ENCODE measurements at regions not wholly inside any gene's neighbourhood (a gene's known extent, or its start where the extent isn't known, plus 50 kb on each side); places are given as distances from the start of the nearest gene placed in this dataset.
"Not testable (repeated sequence)": the region's sequence is repeated elsewhere in the genome, so short reads cannot be mapped to it uniquely, and the experiment has no call there.

DNA sequence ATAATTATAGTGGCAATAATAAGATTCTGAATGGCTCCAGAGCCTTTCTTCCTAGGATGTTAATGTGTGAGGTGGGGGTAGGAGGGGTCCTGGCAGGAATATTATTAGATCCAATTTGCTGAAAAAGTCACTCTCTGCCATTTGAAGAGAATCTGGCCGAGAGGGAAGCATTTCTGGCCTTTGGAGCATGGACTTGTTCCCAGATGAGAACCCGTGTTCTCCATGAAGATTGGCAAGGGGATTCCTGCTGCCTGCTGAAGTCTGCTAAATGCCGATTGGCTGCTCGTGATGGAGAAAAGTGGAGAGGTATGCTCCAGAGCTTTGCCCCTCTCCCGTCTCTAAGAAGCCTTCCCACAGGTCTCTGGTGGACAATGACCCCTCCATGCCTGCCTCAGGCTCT, 135.6 kb downstream of the TRIM43 start:
- DNase-seq (ENCODE audit: low spot score): peak; percentile 4

DNA sequence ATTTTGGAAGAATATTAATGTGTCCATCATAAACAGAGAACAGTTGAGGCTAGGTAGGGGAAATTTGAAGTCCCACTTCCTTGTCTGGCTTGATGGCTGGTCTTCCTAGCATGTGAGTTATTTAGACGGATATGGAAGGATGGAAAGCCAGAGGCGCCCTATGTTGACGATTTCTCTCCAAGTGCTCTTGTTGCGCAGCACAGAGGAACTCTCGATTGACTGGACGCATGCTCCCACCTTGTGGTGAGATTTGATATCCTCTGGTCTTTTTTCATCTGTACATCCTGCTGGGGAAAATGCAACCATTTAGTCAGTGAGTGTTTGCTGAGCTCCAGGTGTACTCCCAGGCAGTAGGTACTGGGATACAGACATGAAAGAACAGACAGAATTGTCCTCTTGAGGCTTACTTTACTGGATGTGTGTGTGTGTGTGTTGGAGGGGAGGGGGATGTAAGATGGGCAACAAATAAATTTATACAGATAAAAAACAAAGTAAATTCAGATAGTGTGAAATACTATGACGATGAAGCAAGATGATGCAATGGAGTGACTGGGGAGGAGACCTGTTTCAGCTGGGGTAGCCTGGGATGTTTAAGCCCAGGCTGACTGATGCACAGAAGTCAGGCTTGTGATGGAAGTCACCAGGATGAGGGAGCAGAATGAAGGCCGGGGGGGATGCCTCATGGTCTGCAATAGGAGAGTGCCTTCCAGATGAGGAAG, 137.2 kb downstream of the TRIM43 start:
- peak; percentile 93 for DNase-seq (ENCODE audit: low spot score)

DNA sequence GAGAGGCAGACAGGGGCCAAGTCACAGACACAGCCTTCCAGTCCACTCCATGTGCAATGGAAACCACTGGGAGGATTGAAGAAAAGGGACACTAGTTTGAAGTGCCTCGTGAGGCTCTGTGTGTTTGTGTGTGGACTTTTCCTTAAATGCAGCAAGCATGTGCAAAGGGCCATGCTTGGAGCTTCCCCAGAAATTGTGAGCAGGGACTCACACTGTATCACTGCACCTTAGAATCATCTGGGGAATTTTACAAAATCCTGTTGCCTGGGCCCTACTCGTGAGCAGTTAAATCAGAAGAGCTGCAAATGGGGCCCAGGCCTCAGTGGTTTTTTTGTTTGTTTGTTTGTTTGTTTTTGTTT, 137.8 kb downstream of the TRIM43 start:
- no peak for DNase-seq (ENCODE audit: low spot score)

DNA sequence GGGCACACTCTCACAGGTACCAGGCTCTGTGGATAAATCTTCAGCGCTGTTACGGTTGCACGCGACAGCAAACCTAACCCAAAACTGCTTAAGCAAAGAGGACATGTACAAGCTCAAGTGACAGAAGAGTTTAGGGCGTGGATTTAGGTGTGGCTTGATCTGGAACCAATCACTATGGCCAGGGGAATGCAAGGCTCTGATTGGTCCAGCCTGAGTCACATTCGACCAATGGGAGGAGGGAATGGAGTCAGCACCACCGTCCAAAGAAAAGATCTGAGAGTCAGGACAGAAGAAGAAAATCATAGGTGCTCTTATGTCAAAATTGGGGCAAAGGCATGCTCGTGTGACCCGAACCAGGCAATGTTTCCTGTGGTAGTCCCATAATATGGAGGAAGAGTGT, 139.0 kb downstream of the TRIM43 start:
- DNase-seq (ENCODE audit: low spot score): no peak

DNA sequence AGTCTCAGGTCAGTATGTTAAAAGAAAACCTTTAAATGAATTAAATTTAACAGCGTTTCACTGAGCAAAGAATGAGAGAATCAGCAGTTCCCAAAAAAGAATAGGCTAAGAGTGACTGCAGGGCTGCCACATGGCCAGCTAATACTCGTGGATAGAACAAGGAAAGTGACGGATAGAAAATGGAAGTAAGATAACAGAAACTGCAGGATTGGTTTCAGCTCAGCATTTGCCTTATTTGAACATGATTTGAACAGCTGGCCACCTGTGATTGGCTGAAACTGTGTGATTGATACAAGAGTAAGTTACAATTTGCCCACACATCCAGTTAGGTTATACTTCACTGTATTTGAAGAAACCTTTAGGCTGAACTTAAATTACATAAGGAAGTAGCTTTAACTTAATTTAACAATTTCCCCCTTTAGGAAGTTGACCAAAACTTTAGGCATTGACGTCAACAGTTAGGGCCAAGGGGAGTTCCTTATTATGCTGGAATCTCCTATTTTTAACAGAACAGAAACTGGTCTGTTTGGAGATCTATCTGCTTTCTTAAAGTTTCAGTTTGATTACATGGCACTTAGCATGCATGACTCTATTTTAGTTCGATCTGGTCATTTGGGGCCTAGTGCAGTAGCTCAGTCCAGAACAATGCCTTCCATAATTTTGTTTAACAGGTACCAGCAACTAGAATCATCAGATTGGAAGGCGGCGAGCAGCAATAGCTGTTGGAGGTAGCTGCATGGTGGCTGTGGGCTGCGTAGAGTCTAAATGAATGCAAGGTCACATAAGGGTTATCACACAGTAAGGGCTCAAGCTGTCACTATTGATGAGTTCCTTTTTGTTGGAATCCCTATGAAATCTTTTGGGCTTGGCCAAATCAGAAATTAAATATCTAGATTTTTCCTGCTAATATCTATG, 143.4 kb downstream of the TRIM43 start:
- DNase-seq (ENCODE audit: low spot score): no peak

DNA sequence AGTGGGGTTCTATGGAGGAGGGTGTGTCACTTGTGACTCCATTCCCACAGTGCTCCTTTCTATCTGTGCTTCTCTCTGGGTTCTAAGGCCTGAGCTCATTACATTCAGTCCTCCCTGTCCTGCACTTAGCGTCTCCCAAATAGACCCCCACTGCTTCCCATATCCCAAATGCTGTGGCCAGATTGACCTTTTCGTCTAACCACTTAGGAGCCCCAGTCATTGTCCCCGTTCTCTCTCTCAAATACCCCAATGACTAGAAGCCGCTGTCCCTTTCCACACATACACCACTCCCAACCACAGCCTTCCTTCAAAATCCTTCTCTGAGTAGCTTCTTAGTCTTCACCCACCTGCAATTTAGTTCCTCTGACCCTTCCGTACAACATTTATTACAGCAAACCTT, 146.5 kb downstream of the TRIM43 start:
- DNase-seq (ENCODE audit: low spot score): no peak

DNA sequence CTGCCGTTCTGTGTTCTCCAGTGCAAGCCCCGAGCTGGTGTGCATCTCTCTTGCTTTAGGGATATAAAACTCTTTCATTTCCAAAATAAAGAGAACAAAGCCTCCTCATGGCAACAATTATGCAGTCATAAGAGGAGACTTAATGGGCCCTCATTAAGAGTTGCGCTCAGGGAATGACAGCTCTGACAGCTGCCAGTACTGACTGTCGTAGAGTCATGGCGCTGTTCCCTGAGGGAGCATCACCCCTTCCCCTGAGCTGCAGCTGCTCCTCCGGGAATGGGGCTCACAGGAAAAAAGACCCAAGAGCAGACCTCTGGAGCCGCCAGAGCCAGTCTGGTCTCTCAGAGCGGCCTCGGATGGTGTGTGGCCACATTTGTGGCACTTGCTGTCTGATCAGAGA, 160.3 kb downstream of the TRIM43 start:
- not testable (repeated sequence) for DNase-seq (ENCODE audit: low spot score)

DNA sequence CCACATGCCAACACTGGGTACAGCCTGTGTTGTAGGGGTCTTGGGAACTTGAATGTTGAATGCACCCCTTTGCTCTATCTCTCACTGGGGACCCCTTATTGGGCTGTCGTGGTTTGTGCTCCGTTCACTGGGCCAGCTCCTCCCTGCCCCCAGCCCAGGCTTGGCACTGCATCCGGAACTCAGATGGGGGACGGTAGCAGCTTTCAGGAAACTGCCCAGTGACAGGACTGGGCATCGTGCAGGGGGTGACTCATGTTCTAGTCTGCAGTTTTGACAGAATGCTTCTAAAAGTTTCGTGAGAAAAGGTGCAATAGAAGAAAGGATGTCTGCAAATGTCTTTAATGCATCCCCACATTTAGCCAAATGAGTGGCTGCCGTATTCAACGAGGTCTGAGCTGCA, 162.0 kb downstream of the TRIM43 start:
- DNase-seq (ENCODE audit: low spot score): not testable (repeated sequence)

DNA sequence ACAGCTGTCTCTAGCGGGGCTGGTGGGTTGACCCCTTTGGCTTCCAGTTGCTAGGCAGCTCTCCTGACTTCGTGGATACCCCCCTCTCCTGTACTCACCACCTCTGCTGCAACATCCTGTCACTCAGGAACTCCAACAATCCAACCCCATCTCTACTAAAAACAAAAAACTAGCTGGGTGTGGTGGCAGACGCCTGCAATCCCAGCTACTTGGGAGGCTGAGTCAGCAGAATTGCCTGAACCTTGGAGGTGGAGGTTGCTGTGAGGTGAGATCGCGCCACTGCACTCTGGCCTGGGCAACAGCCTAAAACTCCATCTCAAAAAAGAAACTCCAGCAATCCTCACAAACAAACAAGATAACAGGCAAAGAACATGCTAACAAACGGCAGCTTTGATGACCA, 162.4 kb downstream of the TRIM43 start:
- DNase-seq (ENCODE audit: low spot score): not testable (repeated sequence)

DNA sequence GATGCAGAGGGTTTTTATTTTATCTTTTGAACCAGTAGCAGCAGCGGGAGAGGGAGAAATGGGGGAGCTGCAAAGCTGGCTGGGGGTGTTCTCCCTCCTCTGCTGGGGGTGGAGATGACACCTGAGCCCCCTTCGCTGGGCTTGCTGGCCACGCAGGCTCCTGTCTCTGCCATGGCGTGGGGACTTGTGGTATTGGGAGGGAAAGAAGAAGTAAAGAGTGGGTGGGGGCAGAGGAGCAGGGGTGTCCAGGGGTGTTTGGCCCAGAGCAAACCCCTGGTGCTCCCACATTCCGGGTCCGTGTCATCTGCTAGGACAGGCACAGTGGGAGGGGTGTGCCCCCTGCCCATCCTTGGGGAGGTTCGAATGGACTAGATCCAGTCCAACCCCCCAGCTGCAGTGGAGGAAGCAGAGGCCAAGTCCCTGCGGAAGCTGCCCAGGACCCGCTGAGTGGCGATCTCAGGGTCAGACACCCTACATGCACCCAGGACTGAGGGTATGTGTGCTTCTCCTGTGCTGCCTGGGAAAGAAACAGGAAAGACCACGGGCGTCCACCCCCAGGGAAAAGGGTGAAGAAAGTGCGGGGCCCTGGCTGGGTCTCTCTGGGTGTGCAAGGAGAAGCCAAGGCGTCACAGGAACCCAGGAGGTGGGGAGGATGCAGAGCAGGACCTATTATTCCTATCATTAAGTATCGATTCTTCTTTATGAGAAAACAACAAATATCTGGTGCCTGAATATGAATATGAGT, 163.2 kb downstream of the TRIM43 start:
- DNase-seq (ENCODE audit: low spot score): not testable (repeated sequence)

DNA sequence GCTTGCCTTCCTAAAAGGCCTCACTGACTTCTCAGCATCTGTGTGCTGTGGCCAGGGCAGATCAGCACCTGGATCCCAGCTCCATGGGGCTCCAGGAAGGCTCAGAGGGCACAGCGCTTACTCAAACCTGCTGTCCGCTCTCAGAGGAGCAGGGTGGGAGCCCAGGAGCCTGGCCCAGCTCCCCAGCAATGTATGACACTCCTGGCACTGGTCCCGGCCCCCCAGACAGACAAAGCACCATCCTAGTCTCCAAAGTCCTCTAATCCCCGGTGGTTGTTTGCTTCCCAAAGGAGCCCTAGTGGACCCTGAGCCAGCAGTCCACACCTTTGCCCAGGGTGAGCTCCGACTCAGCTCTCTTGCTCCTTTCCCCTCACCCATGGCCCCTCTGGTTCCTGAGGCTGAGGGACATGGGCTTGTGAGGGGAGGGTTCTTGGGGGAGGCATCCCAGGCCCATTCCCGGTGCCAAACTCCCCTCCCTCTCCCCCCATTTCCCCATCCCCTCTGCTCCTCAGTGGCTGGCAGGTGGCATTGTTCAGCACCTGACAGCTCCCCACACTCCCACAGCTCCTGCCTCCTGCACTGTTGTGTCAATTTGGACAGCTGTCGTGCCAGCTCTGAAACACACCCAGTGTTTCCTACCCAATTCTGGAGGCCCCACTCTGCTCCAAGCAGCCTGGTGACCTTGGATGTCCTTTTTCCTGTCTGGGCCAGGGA, 164.3 kb downstream of the TRIM43 start:
- not testable (repeated sequence) for DNase-seq (ENCODE audit: low spot score)

DNA sequence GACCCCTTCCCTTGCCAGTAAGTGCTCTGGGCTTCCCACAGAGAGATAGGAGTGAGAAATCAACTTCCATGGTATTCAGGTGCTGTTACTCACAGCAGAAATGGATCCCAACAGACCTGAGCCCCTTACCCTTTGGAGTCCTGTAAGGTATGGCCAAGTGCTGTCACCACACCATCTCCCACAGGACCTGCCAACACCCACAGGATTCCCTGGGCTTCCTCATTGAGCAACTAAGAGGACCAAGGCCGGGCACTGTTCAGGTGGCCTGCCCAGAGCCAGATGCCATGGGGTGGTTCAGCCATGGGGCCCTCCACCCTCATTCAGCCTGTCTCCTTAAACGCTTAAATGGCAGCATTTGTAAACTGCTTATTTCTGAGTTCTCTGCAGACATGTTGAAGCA, 166.2 kb downstream of the TRIM43 start:
- DNase-seq (ENCODE audit: low spot score): no peak

DNA sequence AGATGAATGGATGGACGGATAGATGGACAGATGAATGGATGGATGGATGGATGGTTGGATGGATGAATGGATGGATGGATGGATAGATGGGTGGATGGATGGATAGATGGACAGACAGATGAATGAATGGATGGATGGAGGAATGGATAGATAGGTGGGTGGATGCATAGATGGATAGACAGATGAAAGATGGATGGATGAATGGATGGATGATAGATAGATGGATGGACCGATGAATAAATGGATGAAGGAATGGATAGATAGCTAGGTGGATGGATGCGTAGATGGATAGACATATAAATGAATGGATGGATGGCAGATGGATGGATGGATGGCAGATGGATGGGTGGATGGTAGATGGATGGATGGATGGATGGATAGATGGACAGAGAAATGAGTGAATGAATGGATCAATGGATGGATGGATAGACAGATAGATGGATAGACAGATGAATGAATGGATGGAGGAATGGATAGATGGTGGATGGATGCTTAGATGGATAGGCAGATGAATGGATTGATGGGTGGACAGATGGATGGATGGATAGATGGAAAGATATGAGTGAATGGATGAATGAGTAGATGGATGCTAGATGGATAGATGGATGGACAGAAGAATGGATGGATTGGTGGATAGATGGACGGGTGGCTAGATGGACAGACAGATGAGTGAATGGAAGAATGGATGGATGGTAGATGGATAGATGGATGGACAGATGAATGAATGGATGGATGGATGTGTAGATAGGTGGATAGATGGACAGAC, 167.9 kb downstream of the TRIM43 start:
- no peak for DNase-seq (ENCODE audit: low spot score)

DNA sequence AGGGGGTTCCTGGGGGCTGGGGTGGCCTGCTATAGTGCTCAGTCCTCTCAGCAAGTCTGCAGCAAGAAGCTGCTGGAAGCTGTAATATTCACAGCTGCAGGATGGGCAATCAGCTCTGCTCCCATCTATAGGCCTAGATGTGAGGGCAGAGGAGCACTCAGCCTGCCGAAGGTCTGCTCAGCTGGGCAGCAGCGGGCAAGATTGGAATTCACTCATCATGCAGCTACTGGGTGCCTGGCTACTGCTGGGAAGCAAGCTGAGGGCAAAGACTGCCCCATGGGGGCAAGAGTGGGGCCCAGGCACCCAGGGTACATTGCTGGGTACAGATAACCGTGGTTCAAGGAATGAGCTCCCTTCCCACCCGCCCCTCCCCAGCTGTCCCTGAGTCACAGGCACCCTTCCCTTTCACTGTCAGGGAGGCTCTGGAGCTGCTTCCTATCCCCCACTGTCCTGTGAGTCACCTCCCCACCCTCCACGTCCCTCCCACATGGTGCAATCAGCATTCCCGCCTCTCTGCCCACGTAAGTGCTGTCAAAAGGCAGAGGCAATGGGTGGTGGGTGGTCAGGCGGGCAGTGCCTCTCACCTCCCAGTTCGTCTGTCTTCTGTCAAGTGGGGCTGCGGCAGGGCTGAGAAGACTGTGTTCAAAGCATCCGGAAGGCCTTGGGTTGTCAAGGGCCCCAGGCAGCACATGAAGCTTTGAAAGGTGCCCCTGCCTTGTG, 169.2 kb downstream of the TRIM43 start:
- no peak for DNase-seq (ENCODE audit: low spot score)

DNA sequence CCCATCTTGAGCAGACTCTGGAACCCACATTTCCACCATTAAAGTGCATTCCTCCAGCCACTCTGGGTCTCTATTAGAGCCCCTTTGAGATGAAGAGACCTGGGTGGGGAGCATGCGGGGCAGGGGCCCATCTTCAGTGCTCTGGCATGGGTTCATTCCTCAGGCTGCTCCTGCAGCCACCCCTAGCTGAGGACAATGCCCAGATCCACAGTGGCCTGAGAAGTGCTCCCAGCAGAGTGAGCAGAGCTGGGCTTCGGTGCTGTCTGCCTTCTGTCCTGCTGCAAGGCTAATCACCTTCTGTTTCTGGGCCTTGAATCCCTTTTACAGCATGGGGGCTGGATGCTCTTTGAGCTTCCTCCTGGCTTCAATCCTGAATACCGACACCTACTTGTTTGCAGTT, 169.8 kb downstream of the TRIM43 start:
- DNase-seq (ENCODE audit: low spot score): no peak

DNA sequence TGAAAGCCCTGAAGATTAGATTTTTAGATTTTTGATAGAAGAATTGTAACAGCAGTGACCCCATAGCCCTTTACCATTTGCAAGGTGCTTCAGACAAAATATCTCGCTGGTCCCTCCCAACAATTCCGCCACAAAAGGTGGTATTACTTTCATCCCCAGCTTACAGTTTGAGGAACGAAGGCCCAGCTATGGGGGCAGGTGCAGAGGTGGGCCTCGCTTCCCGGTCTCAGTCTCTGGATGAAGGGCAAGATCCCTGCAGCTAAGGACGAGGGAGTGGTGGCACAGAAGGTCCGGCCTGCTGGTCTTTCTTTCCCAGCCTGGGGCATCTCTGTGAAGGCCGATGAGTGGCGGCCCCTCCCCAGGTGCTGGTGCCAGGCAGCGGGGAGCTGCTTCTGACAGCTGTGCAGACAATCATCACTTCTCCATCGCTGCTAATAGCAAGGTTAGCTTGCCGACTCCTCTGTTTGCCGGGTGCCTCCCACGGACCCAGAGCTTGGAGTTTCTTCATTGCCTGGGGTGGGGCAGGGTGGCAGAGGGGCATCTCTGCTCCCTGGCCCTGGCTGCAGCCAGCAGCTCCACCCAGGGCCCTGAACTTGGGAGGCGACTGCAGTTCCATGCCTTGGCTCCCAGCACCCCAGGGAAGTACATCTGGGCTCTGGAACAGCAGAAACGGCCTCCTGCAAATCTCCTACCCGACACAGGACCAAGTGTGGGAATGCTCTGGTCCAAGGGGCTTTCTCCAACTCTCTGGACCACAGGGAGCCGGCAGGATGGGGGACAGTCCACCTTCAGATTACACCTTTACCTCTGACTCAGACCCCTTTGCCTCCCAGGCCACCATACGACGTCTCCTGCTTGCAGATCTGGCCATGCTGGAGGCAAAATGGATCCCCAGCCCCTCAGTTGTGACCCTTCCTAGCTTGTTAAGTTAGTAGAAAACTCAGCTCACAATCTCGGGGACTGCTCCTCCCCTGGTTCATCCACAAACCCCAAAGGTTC, 170.5 kb downstream of the TRIM43 start:
- DNase-seq (ENCODE audit: low spot score): not testable (repeated sequence)

DNA sequence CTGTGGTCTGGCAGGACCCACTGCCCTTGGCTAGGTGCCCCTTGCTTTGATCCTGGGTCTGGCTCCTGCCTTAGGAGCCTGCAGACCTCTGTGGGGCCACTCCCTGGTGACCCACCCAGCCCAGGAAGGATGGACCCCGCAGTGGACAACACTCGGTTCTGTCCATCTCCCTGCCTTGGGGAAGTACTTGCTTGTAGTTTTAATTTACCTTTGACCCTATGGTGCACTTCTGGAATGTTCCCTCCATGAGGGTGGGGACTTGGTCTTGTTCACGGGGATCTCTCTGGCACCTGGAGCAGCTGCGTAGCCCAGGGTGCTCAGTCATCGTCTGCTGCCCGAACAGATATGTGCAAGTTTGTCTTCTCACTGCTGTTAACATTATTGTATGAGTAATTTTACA, 171.3 kb downstream of the TRIM43 start:
- DNase-seq (ENCODE audit: low spot score): not testable (repeated sequence)

DNA sequence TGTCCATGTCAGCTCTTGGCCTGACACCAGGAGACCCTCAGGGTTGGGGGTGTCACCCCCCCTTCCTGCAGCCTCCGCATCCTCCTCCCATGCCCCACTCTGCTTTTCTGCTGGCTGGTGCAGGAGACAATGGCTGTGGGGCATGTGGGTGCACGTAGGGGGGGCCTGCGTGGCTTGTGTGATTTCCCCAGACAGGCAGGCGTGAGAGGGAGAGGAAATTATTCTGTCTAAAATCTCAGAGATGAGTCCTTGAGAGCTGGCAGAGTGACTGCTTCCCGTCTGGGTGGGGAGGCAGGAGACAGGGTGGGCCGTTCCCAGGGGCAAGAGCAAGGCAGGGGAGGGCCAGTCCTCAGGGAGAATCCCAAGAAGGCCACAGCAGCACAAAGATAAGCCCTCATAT, 173.2 kb downstream of the TRIM43 start:
- not testable (repeated sequence) for DNase-seq (ENCODE audit: low spot score)
